AG04450 (cell line): ENCODE measurements at regions not wholly inside any gene's neighbourhood (a gene's known extent, or its start where the extent isn't known, plus 50 kb on each side); places are given as distances from the start of the nearest gene placed in this dataset.

Experiments used
- CTCF ChIA-PET: fragments of 300-600, 350-600 bp; formaldehyde crosslinking; extraction: SDS; loops from one replicate; lab custom pipeline; 2022; ENCODE audit warnings: antibody characterized with exemption, inconsistent platforms; lab: Charles Lee
- POLR2A ChIA-PET: fragments of 350-600 bp; formaldehyde crosslinking; extraction: SDS; loops from one replicate; lab custom pipeline; 2021; ENCODE audit warnings: antibody characterized with exemption, inconsistent platforms; lab: Yijun Ruan, JAX
- DNase-seq: peaks from one replicate; pipeline ENCODE4 v3.0.0-alpha.2; 2011; ENCODE audit warnings: low read depth, low spot score
- H3K27ac ChIP-seq: one replicate; pipeline ENCODE4 v1.5.1; 2012; ENCODE audit warnings: low read depth, low read length, control low read depth
- H3K27me3 ChIP-seq: one replicate; pipeline ENCODE4 v1.6.0; 2012; ENCODE audit warnings: low read length; ENCODE audit not compliant: control insufficient read depth, insufficient read depth
- H3K4me3 ChIP-seq: 2 replicates; pipeline ENCODE4 v1.5.1; 2011; ENCODE audit warnings: mild to moderate bottlenecking, low read depth, low read length, control low read depth
- H3K9me3 ChIP-seq: 2 replicates; pipeline ENCODE4 v1.5.1; 2012; ENCODE audit warnings: low read length; ENCODE audit not compliant: control insufficient read depth, insufficient read depth
- TF ChIP-seq, protein P1 (sequence below): IDR thresholded peaks from 2 replicates; pipeline ENCODE4 v1.5.1; 2011; ENCODE audit warnings: low read depth, low read length, control low read depth, inconsistent platforms

DNA sequence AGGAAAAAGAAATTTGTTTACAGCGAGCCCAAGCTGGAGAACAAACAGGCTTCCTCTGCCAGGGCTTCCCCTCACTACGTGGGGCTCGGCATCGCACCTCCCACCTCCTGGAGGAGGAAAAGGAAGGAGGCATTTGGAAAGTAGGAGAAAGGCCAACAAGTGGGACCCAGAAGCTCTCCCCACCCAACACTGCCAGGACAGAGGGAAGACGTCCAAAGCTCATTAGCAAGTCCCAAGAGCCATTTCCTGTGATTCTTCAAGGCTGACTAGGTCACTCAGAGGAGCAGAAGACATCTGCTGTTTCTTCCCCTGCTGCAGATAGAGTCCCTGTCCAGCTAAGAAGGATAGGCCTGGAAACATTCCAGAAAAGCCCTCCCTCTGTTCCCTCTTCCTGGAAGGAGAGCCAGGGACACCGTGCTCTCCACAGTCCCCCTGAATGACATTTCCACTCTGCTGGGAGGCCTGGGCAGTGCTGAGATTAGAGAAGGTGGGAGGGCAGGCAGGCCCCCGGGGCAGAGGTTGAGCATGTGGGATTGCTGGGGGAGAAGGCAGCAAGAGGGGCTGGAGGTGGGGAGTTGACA, 57.0 kb upstream of the NEURL1B start:
- TF ChIP-seq, protein P1, sequence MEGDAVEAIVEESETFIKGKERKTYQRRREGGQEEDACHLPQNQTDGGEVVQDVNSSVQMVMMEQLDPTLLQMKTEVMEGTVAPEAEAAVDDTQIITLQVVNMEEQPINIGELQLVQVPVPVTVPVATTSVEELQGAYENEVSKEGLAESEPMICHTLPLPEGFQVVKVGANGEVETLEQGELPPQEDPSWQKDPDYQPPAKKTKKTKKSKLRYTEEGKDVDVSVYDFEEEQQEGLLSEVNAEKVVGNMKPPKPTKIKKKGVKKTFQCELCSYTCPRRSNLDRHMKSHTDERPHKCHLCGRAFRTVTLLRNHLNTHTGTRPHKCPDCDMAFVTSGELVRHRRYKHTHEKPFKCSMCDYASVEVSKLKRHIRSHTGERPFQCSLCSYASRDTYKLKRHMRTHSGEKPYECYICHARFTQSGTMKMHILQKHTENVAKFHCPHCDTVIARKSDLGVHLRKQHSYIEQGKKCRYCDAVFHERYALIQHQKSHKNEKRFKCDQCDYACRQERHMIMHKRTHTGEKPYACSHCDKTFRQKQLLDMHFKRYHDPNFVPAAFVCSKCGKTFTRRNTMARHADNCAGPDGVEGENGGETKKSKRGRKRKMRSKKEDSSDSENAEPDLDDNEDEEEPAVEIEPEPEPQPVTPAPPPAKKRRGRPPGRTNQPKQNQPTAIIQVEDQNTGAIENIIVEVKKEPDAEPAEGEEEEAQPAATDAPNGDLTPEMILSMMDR: no peak
- no peak for DNase-seq
- no peak overlapping the region for H3K4me3 ChIP-seq
- no peak overlapping the region for H3K27ac ChIP-seq
- CTCF ChIA-PET: no interaction called here
- H3K27me3 ChIP-seq: peaks cover 75% of the 10 kb centered on the region
- POLR2A ChIA-PET: no interaction called here
- no peaks in the 10 kb centered on the region for H3K9me3 ChIP-seq

DNA sequence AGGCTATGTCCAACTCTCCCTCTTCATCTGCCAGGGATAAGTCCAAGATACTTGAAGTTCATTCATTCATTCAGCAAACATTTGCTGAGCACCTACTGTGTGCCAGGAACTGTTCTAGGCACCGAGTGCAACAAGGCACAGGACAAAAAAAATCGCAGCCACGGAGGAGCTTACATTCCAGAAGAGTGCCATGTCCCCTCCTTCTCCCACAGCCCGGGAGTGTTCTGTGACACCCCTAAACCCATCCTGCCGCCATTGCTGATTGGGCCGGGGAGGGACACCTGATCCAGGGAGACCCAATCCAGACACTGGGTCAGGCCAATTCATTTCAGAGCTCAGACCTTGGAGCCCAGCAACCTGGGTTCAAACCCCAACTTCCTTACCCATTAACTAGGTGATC, 58.1 kb upstream of the NEURL1B start:
- H3K27ac ChIP-seq: no peak overlapping the region
- no peak overlapping the region for H3K4me3 ChIP-seq
- no peaks in the 10 kb centered on the region for H3K9me3 ChIP-seq
- TF ChIP-seq, protein P1: no peak
- no peak for DNase-seq
- CTCF ChIA-PET: no interaction called here
- POLR2A ChIA-PET: no interaction called here
- H3K27me3 ChIP-seq: peaks cover 72% of the 10 kb centered on the region

DNA sequence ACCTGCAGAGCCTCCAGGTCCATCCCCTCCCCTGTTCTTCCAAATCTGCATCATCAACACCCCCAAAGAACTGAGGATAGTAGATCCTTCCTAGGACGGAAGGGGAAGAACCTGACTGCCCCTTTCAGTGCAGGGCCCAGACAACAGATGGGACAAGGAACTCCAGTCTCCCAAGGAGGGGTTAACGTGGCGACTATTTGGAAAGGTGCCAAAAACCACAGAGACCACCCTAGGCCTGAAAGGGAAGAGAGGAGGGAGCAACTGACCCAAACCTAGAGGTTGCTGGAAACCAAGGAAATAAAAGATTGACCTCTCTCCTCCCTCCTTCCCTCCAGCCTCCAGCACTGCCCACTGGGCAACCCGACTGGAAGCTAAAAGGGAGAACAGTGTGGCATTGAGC, 59.7 kb upstream of the NEURL1B start:
- POLR2A ChIA-PET: no interaction called here
- CTCF ChIA-PET: no interaction called here
- no peak for DNase-seq
- Histone ChIP-seq H3K27ac (no peak overlapping the region), H3K4me3 (no peak overlapping the region), H3K9me3 (no peaks in the 10 kb centered on the region), H3K27me3 (peaks cover 59% of the 10 kb centered on the region)
- TF ChIP-seq, protein P1: no peak

DNA sequence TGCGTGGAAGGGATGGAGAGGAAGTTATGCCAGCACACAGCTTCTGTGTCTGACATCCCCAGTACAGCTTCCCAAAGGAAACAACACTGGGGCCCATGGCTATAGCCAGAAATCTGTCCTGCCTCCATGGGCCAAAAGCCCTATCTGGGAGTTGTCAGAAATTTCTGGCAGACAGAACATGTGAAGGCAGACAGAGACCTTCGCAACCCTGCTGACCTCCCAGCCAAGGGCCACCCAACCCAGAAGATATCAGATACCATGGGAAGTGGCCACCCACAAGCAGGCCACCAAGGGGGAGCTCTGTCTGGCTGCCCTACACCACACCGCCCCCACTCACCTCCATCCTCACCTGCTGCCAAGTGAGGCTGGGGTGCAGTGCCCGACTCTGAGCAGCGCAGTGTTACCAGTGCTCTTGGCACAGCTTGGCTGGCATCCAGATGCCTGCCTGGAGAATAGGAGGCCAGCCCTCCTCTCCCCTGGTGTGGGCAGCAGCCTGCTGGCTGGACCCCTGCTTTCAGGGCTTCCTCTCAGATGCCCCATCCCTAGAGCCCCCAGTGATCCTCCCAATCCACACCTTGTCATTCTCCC, 61.6 kb upstream of the NEURL1B start:
- CTCF ChIA-PET: no interaction called here
- H3K9me3 ChIP-seq: no peaks in the 10 kb centered on the region; the same call in 1 of the 2 replicates
- no peak overlapping the region for H3K27ac ChIP-seq
- no peak overlapping the region for H3K4me3 ChIP-seq
- POLR2A ChIA-PET: no interaction called here
- no peak for DNase-seq
- TF ChIP-seq, protein P1: no peak
- peaks cover 58% of the 10 kb centered on the region for H3K27me3 ChIP-seq

- CTCF ChIA-PET: no interaction called here
- peaks cover 8% of the 10 kb centered on the region; the same call in 1 of the 2 replicates for H3K9me3 ChIP-seq
- no peak overlapping the region for H3K27ac ChIP-seq
- no peak for DNase-seq
- TF ChIP-seq, protein P1: no peak
- H3K27me3 ChIP-seq: peaks cover 49% of the 10 kb centered on the region
- H3K4me3 ChIP-seq: no peak overlapping the region
- POLR2A ChIA-PET: no interaction called here
These were observed 63.7 kb upstream of the NEURL1B start for GRCh38 chr5:172577267-172577909.
